ENCODE measurements at regions not wholly inside any gene's neighbourhood (a gene's known extent, or its start where the extent isn't known, plus 50 kb on each side); places are given as distances from the start of the nearest gene placed in this dataset.

- TF ChIP-seq SP2 (IDR thresholded peaks at IDR 0.05; ENCODE audit: low read length) (no peak), SAP30 (IDR thresholded peaks at IDR 0.05; ENCODE audit: insufficient read depth, insufficient replicate concordance, low read length) (no peak), CTBP2 (IDR thresholded peaks at IDR 0.05; ENCODE audit: borderline replicate concordance, insufficient read depth, insufficient read length, low read length) (no peak), CEBPB (IDR thresholded peaks at IDR 0.05; ENCODE audit: low read depth, low read length) (no peak), BRCA1 (IDR thresholded peaks at IDR 0.05; ENCODE audit: low read depth, low read length) (no peak), RAD21 (IDR thresholded peaks at IDR 0.05 in 1 of 2, conservative IDR thresholded peaks at IDR 0.05 in 1 of 2; ENCODE audit: low read depth in 2 of 2, low read length in 2 of 2) (0 out of 4 replicates have a peak, but pooled peaks of 1 of the 2 experiments have one; percentile 16), CHD7 (IDR thresholded peaks at IDR 0.05; ENCODE audit: insufficient replicate concordance, low read length) (no peak)
- TF ChIP-seq, protein P1, sequence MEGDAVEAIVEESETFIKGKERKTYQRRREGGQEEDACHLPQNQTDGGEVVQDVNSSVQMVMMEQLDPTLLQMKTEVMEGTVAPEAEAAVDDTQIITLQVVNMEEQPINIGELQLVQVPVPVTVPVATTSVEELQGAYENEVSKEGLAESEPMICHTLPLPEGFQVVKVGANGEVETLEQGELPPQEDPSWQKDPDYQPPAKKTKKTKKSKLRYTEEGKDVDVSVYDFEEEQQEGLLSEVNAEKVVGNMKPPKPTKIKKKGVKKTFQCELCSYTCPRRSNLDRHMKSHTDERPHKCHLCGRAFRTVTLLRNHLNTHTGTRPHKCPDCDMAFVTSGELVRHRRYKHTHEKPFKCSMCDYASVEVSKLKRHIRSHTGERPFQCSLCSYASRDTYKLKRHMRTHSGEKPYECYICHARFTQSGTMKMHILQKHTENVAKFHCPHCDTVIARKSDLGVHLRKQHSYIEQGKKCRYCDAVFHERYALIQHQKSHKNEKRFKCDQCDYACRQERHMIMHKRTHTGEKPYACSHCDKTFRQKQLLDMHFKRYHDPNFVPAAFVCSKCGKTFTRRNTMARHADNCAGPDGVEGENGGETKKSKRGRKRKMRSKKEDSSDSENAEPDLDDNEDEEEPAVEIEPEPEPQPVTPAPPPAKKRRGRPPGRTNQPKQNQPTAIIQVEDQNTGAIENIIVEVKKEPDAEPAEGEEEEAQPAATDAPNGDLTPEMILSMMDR (IDR thresholded peaks at IDR 0.05; ENCODE audit: control extremely low read depth in 1 of 3, insufficient read depth in 1 of 3, low read depth in 1 of 3, low read length in 3 of 3) = peak in 1 of 3 experiments; percentile 11; a peak in 1 of 4 replicates
Measured at GRCh38 chr5:17838469-17838868, 204.2 kb downstream of the TAF11L14 start (continued).

Data from H1 (cell line).